ENCODE measurements at regions not wholly inside any gene's neighbourhood (a gene's known extent, or its start where the extent isn't known, plus 50 kb on each side); places are given as distances from the start of the nearest gene placed in this dataset.

DNA sequence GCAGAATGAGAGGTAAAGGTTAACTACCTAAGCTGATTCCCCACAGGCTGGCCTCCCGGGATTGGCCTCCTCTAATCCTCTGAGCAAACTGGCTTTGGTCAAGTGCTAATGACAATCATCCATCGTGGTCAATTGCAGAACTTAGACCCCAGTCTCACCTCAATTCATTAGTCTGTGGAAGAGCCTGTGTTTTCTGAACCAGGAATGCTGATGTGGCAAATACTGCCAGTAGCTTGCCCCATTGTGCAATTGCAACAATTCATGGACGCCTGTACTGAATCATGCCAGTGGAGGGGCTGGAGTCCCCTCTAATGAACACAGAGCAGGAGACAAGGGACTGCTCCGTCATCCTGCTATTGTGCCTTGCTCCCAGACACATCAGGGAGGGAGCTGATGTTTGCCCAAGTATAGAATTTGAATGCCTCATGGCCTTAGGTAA, 1256.5 kb downstream of the EFNB2 start:
- Histone ChIP-seq H3K36me3 (replicated peaks in 1 of 2) (no peaks in the 10 kb centered on the region), H3K4me1 (replicated peaks in 1 of 2) (no peaks in the 10 kb centered on the region), H3K27ac (no peak overlapping the region), H3K9me3 (replicated peaks in 1 of 3) (no peaks in the 10 kb centered on the region), H3K27me3 (no peaks in the 10 kb centered on the region), H3K4me3 (no peak overlapping the region)
- intact Hi-C loops (cut with DNase I): no loop called here
- no peak for TF ChIP-seq POLR2A (IDR thresholded peaks at IDR 0.05)
- TF ChIP-seq, protein P1, sequence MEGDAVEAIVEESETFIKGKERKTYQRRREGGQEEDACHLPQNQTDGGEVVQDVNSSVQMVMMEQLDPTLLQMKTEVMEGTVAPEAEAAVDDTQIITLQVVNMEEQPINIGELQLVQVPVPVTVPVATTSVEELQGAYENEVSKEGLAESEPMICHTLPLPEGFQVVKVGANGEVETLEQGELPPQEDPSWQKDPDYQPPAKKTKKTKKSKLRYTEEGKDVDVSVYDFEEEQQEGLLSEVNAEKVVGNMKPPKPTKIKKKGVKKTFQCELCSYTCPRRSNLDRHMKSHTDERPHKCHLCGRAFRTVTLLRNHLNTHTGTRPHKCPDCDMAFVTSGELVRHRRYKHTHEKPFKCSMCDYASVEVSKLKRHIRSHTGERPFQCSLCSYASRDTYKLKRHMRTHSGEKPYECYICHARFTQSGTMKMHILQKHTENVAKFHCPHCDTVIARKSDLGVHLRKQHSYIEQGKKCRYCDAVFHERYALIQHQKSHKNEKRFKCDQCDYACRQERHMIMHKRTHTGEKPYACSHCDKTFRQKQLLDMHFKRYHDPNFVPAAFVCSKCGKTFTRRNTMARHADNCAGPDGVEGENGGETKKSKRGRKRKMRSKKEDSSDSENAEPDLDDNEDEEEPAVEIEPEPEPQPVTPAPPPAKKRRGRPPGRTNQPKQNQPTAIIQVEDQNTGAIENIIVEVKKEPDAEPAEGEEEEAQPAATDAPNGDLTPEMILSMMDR (IDR thresholded peaks at IDR 0.05): no peak
- WGBS, 4 donors: 55 to 75% (median 72%) methylated on average over 4 of the region's 4 CpGs
- DNase-seq: no peak

DNA sequence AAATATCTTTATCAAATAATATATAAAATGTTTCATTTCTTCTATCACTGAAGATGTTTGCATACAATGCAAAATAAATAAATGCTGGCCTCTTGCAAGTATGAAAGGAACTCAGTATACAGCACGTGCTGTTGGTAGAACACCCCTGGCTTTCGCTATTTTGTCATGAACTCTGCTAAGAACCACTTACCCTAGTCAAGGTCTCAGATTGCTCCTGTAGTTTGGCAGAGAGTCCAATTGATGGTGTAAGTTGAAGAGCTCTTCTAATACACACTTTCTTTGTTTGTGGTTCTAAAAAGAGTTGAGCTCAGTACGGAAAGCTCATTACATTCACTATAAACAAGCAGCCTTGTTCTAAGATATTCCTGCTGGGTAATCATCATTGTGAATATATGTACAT, 1258.9 kb downstream of the EFNB2 start:
- DNase-seq: no peak
- 89 to 95% (median 92%) methylated on average over 3 of the region's 3 CpGs for WGBS, 4 donors
- H3K4me3 ChIP-seq: no peak overlapping the region
- H3K9me3 ChIP-seq (replicated peaks in 1 of 3): no peaks in the 10 kb centered on the region
- H3K27ac ChIP-seq: no peak overlapping the region
- TF ChIP-seq, protein P1 (IDR thresholded peaks at IDR 0.05): no peak
- TF ChIP-seq POLR2A (IDR thresholded peaks at IDR 0.05): no peak
- no peaks in the 10 kb centered on the region for H3K27me3 ChIP-seq
- H3K36me3 ChIP-seq (replicated peaks in 1 of 2): no peaks in the 10 kb centered on the region
- intact Hi-C loops (cut with DNase I): no loop called here
- no peaks in the 10 kb centered on the region for H3K4me1 ChIP-seq (replicated peaks in 1 of 2)

DNA sequence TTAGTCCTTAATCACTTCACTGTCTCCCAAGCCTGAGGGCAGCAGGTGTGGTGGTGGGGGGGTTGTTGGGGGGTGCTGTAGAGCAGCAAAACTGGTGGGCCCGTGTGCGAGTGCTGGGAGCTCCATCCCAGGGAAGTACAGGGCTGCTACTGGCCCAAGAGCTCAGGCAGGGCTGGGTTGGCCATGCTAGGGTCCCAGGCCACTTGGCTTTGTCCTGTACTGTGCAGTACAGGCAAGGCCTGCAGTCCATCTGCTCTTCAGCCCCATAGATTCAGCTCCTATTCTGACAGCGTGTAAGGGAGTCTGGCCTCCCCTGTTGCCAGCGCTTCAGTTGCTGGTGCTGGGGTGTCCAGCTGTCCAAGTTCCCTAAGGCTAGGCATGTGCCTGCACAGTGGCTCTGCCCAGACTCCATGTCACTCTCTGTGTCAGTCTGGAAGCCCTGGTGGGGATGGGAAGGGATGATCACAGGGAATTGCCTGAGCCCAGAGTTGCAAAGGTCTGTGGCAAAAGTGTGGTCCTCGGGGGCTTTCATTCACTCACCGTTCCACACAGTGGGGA, 1261.7 kb downstream of the EFNB2 start:
- intact Hi-C loops (cut with DNase I): no loop called here
- Histone ChIP-seq H3K4me1 (replicated peaks in 1 of 2) (no peaks in the 10 kb centered on the region), H3K9me3 (replicated peaks in 1 of 3) (no peaks in the 10 kb centered on the region), H3K27me3 (no peaks in the 10 kb centered on the region), H3K4me3 (no peak overlapping the region), H3K27ac (no peak overlapping the region), H3K36me3 (replicated peaks in 1 of 2) (no peaks in the 10 kb centered on the region)
- DNase-seq: no peak
- WGBS, 4 donors: 84 to 100% (median 95%) methylated on average over 4 to 6 of the region's 6 CpGs
- no peak for TF ChIP-seq POLR2A (IDR thresholded peaks at IDR 0.05)
- TF ChIP-seq, protein P1 (IDR thresholded peaks at IDR 0.05): no peak

DNA sequence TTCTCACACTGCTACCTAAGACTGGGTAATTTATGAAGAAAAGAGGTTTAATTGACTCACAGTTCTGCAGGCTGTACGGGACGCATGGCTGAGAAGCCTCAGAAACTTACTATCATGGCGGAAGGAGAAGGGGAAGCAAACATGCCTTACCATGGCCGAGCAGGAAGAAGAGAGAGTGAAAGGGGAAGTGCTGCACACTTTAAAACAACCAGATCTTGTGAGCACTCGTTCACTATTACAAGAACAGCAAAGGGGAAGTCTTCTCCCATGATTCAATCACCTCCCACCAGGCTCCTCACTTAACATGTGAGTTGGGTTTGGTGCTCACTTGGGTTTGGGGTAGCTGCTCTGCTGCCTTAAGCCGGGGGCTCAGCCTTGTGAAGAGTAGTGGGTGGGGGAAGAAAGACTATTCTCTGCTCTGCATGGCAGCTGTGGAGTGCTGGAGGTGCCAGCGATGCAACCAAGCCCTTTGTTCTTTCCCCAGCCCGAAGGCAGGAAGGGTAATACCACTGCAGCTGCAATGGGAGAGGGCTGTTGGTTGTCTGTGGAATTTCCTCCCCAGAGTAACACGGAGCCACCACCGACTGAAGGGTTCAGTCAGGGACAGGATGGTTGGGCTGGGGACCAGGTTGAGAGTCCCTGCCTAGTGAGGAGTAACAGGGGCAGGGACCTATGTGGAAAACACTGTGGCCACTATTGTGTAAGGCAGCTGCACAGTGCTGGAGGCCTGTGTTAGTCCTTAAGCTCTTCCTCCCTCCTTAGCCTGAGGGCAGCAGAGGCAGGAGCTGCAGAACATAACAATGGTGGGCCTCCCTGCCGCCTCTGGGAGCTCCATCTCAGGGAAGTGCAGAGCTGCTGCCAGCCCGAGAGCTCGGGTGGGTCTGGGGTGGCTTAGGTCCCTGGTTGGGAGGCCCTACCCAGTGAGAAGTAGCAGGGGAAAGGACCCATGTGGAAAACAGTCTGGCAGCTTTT, 1262.5 kb downstream of the EFNB2 start:
- Histone ChIP-seq H3K27ac (no peak overlapping the region), H3K27me3 (no peaks in the 10 kb centered on the region), H3K9me3 (replicated peaks in 1 of 3) (no peaks in the 10 kb centered on the region), H3K4me3 (no peak overlapping the region), H3K4me1 (replicated peaks in 1 of 2) (peaks cover 0 to 2% of the 10 kb centered on the region in 2 donors), H3K36me3 (replicated peaks in 1 of 2) (no peaks in the 10 kb centered on the region)
- no peak for TF ChIP-seq POLR2A (IDR thresholded peaks at IDR 0.05)
- TF ChIP-seq, protein P1 (IDR thresholded peaks at IDR 0.05): no peak
- DNase-seq: peak in 1 of 7 donors; percentile 7
- intact Hi-C loops (cut with DNase I): no loop called here
- WGBS, 4 donors: 73 to 89% (median 82%) methylated on average over 9 to 13 of the region's 13 CpGs
